DND-41 (cell line): ENCODE measurements at regions not wholly inside any gene's neighbourhood (a gene's known extent, or its start where the extent isn't known, plus 50 kb on each side); places are given as distances from the start of the nearest gene placed in this dataset.

ENCODE experiments used
- EZH2 ChIP-seq: IDR thresholded peaks from 3 replicates; pipeline ENCODE4 v1.6.1; 2012; ENCODE audit warnings: borderline replicate concordance, low read depth, mild to moderate bottlenecking, moderate library complexity, low read length, inconsistent platforms; ENCODE audit not compliant: severe bottlenecking
- TF ChIP-seq, protein P1 (sequence below): IDR thresholded peaks from 2 replicates; pipeline ENCODE4 v1.5.1; 2012; ENCODE audit warnings: borderline replicate concordance, low read length, moderate library complexity, mild to moderate bottlenecking; ENCODE audit not compliant: poor library complexity, severe bottlenecking; ENCODE audit errors: extremely low read depth

DNA sequence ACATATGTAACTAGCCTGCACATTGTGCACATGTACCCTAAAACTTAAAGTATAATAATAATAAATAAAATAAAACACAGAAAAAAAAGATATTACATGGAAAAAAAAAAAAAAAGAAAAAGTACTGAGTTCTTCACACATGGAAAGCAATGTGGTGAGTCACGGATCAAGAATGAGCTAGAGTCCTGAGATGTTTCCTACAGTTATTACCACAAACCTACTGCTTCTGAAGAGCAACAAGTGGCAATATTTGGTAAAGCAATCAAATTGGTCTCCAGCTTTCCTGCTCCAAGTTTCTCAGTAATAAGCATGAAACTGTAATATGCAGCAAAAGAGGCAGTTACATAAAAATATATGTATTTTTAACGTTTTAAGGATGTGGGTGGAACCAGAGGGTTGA lies 223.3 kb upstream of the SALL1 start:
- no peak for TF ChIP-seq EZH2
- TF ChIP-seq, protein P1, sequence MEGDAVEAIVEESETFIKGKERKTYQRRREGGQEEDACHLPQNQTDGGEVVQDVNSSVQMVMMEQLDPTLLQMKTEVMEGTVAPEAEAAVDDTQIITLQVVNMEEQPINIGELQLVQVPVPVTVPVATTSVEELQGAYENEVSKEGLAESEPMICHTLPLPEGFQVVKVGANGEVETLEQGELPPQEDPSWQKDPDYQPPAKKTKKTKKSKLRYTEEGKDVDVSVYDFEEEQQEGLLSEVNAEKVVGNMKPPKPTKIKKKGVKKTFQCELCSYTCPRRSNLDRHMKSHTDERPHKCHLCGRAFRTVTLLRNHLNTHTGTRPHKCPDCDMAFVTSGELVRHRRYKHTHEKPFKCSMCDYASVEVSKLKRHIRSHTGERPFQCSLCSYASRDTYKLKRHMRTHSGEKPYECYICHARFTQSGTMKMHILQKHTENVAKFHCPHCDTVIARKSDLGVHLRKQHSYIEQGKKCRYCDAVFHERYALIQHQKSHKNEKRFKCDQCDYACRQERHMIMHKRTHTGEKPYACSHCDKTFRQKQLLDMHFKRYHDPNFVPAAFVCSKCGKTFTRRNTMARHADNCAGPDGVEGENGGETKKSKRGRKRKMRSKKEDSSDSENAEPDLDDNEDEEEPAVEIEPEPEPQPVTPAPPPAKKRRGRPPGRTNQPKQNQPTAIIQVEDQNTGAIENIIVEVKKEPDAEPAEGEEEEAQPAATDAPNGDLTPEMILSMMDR = no peak
